Epithelial cell of proximal tubule (primary cell): ENCODE measurements at regions not wholly inside any gene's neighbourhood (a gene's known extent, or its start where the extent isn't known, plus 50 kb on each side); places are given as distances from the start of the nearest gene placed in this dataset.

Source experiments
- DNase-seq: peaks from one replicate; pipeline ENCODE4 v3.0.0-alpha.2; 2011; ENCODE audit warnings: low read depth
- H3K4me3 ChIP-seq: 2 replicates; pipeline ENCODE4 v1.5.1; 2011; ENCODE audit warnings: low read depth, mild to moderate bottlenecking, low read length
- TF ChIP-seq, protein P1 (sequence below): conservative IDR thresholded peaks from 2 replicates; pipeline ENCODE4 v1.5.1; 2012; ENCODE audit warnings: low read depth, mild to moderate bottlenecking, low read length

DNA sequence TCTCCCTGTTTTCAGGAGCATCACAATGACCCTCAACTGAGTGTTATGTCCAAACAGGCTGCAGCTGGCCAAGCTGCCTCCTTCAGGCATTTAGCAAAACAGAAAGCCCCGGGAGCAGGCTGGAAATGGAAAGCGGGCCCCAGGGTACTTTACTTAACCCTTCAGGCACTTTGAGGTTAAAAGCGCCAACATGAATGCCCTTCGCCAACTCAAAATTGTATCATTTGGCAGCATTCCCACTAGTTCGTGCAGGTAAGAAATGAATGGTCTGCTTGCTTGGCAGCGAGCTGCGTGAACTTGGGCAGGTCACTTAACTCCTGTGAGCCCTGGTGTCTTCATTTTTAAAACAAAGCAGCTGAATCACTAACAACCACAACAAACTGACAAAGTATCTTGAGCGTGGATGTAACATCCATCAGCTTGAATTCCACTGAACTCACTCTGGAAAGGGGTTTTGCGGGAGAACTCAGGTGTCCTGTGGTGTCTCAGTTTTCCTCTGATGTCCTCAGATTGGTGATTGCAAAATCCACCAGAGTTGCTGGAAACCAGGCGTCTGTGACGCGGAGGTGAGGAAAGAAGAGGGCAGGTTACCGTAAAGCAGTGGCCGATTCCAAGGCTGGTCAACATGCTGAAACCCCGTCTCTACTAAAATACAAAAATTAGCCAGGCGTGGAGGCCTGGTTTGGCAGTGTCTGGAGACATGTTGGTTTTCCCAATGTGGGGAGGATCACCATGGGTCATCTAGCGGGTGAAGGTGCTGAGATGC lies 118.8 kb upstream of the ZNF217 start:
- no peak overlapping the region for H3K4me3 ChIP-seq
- TF ChIP-seq, protein P1, sequence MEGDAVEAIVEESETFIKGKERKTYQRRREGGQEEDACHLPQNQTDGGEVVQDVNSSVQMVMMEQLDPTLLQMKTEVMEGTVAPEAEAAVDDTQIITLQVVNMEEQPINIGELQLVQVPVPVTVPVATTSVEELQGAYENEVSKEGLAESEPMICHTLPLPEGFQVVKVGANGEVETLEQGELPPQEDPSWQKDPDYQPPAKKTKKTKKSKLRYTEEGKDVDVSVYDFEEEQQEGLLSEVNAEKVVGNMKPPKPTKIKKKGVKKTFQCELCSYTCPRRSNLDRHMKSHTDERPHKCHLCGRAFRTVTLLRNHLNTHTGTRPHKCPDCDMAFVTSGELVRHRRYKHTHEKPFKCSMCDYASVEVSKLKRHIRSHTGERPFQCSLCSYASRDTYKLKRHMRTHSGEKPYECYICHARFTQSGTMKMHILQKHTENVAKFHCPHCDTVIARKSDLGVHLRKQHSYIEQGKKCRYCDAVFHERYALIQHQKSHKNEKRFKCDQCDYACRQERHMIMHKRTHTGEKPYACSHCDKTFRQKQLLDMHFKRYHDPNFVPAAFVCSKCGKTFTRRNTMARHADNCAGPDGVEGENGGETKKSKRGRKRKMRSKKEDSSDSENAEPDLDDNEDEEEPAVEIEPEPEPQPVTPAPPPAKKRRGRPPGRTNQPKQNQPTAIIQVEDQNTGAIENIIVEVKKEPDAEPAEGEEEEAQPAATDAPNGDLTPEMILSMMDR: no peak
- no peak for DNase-seq

DNA sequence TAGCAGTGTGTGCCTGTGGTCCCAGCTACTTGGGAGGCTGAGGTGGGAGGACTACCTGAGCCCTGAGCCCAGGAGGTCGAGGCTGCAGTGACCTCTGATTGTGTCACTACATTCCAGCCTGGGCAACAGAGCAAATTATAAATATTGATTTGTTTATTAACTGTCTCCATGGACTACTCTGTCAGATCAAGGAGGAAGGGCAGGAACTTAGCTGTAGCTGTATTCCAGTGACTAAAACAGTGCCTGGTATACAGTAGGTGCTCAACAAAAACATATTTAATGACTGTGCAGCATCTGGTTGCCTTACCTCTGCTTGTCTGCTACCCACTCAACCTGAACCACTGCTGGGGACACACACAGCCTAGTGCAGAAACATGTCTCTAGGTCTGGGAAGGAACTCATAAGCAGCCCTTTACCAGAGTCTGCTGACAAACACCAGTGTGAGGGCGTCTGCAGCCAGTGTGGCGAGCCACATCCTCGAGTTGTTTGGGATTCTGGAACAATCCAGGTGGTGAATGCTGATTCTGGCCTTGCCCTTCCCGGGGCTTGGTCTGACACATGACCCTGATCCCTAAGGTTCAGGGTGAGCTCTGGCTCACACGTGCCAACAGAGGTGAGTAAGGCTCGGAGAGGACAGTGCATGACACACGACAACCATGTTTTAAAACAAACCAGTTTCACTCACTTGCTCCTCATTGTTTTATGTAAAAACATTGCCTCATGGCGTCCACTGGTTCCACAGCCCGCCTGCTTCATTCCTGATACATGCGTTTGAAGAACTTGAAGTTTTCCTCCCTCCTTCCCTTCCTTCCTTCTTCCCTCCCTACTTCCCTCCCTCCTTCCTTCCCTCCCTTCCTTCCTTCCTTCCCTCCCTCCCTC lies 117.9 kb upstream of the ZNF217 start:
- TF ChIP-seq, protein P1: no peak
- no peak for DNase-seq

DNA sequence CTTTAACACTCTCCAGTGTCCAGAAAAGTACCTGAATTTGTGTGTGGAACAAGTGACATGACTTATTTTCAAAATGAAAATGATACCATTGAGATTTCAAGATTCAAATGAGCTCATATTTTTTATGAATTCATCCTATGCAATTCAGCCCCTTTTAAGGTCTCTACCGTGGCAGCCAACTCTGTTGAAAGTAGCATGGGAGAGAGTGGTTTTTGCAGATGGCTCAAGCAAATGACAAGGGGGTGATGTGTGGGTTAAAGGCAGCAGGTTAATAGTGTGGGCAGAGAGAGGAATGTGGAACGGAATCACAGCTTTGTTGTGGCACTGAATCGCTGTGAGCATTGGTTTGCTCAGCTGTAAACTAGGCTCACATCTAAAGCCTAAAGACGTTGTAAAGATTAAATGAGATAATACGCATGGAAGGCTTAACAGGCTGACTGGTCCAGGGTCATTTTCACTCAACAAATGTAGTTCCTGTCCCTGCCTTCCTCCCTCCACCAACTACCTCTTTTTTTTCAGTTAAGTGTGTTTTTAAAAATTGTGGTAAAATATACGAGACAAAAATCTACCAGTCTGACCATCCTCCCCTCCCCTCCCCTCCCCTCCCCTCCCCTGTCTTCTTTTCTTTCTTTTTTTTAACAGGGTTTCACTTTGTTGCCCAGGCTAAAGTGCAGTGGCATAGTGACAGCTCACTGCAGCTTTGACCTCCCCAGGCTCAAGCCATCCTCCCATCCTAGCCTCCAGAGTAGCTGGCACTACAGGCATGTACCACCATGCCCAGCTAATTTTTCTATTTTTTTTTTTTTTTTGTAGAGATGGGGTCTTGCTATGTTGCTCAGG lies 114.7 kb upstream of the ZNF217 start:
- no peak for DNase-seq
- TF ChIP-seq, protein P1: no peak
- no peak overlapping the region for H3K4me3 ChIP-seq

More for the DNA sequence above, 117.9 kb upstream of the ZNF217 start:
- no peak overlapping the region for H3K4me3 ChIP-seq

DNA sequence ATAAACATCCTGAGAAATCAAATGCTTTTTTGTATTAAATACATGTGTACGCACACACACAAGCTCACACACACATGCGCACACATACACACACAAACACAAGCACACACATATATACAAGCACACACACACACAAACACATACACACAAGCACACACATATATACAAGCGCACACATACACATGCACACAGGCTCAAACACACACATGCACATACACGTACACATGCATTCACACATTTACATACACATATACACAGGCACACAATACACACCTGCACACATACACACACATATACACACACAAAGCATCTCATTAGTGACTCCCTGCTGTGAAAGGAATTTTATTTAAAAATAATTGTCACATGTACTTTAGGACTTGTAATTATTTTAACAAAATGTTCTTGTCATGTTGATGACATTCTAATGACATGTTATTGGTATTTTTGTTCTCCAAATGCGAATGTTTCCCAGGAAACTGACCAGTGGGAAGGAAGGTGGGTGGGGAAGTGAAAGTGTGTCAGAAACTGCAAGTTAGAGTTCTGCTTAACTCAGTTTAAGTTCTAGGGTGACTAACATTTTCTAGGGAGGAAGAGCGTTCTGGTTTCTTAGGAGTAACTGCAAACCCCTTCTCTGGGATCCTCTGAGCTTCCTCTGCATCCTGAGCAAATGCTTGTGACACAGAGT lies 113.9 kb upstream of the ZNF217 start:
- DNase-seq: no peak
- no peak overlapping the region for H3K4me3 ChIP-seq
- TF ChIP-seq, protein P1: no peak

DNA sequence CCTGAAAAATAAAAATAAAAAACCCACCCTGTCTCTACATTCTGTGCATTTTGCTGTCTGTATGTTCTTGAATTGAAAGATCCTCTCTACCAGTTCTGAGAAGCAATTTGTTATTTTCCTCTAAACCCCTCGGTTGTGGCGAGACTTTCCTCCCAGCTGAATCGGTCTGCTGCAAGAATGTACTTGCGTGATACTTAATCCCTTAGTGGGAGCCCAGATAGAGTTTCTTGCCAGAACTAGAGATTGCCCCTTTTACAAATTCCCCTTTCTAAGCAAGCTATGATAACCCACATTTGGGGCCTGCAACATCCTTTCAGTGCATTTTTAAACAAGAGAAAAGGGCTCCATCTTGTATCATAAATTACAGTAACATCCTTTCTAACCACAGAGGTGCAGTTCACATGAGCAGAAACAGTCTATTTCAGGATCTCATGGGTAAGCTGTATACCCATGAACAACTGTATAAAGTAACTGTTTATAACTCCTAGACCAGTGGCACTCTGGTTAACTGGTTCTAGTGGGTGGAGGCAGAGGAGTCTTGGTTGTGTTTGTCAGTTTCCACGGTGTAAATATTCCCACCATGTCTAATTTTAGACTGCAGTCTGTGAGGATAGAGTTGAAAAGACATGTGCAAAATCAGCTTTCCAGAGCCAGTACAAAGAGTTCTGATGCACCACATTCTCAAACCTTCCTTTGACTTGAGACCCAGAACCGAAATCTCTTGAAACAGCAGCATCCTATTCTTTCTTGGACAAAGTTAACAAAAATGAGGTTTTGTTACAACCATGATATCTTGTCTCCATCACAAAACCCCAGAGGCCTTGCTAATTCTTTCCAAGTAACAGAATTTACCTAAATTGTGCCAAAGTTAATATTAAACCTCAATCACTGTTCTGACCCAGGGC lies 113.1 kb upstream of the ZNF217 start:
- DNase-seq: no peak
- TF ChIP-seq, protein P1: no peak
- H3K4me3 ChIP-seq: no peak overlapping the region
